ENCODE measurements at regions not wholly inside any gene's neighbourhood (a gene's known extent, or its start where the extent isn't known, plus 50 kb on each side); places are given as distances from the start of the nearest gene placed in this dataset.

- TF ChIP-seq NBN (conservative IDR thresholded peaks at IDR 0.05), result no peak
- no peak for TF ChIP-seq DNMT1 (CRISPR knock-in tag; IDR thresholded peaks at IDR 0.05)
Observed at GRCh38 chr22:49480331-49480730, 347.3 kb downstream of the BRD1 start.

All from HepG2 (cell line).